ENCODE measurements at regions not wholly inside any gene's neighbourhood (a gene's known extent, or its start where the extent isn't known, plus 50 kb on each side); places are given as distances from the start of the nearest gene placed in this dataset.

DNA sequence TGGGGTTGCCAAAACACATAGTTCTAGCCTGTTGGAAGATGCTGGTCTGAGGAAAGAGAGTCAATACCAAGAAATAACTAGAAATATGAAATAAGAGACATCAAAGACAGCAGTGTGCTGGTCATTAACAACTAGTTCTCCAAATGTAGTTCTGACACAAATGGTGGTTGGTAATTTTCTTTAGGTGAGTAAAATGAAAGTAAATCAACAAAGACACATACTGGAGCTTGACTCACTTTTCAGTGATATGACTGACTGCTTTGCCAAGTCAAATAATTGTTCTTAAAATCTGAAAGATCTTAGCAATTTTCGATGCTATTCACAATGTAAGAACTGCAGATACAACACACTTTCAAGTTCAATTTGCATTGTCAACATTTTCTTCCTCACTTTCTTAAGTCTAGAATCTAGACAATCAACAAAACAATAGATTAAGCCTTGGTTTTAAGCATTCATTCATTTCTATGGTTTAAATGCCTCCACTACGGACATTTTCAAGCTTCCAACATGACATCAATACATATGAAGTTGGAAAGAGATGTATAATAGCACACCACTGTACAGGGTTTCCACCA is 166.8 kb upstream of the MAP3K1 start:
- 74% methylated on average over 2 of the region's 2 CpGs for WGBS

DNA sequence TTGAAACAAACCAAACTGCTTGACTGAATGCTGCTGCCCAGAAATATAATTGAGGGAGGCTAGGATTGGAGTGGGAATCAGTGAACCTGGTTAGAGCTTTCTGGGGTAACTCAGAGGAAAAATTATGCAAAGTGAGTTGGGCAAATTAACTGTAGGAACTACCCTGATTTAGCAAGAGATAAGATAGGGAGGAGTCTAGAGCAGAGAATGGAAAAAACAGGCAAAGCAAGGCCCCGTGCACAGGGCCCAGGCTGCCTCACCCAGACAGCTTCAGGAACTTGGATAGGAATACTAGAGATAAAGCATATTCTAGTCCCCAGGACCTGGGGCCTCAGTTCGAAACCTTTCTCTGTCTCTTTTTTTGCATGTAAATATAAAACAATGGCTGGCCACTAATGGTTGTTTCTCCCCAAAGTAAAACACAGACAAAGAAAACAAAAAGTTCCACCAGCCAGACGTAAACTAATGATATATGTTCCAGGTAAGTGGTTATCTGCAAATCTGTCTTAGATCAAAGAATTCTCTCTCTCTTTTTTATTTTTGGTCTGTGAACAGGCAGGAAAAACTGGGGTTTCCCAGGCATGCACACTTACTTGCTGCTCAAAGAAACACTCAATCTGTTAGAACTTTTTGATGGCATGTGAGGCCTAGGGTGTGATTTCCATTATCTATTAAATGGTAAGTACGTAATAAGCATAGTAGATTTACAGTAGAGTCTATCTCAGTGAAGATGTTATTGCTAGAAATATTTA is 168.1 kb upstream of the MAP3K1 start:
- no peak overlapping the region for H3K27ac ChIP-seq
- no peak for TF ChIP-seq POLR2A (IDR thresholded peaks at IDR 0.05)
- no peak for TF ChIP-seq POLR2AphosphoS5 (IDR thresholded peaks at IDR 0.05)
- TF ChIP-seq, protein P1, sequence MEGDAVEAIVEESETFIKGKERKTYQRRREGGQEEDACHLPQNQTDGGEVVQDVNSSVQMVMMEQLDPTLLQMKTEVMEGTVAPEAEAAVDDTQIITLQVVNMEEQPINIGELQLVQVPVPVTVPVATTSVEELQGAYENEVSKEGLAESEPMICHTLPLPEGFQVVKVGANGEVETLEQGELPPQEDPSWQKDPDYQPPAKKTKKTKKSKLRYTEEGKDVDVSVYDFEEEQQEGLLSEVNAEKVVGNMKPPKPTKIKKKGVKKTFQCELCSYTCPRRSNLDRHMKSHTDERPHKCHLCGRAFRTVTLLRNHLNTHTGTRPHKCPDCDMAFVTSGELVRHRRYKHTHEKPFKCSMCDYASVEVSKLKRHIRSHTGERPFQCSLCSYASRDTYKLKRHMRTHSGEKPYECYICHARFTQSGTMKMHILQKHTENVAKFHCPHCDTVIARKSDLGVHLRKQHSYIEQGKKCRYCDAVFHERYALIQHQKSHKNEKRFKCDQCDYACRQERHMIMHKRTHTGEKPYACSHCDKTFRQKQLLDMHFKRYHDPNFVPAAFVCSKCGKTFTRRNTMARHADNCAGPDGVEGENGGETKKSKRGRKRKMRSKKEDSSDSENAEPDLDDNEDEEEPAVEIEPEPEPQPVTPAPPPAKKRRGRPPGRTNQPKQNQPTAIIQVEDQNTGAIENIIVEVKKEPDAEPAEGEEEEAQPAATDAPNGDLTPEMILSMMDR (IDR thresholded peaks at IDR 0.05): no peak
- H3K4me3 ChIP-seq: no peak overlapping the region
- no peak for DNase-seq (ENCODE audit: low spot score)
- no peaks in the 10 kb centered on the region for H3K9me3 ChIP-seq
- WGBS: 82% methylated on average over 3 of the region's 4 CpGs
- intact Hi-C loops (cut with DNase I): no loop called here
- no peaks in the 10 kb centered on the region for H3K27me3 ChIP-seq (replicated peaks; ENCODE audit: insufficient read depth)
- no peaks in the 10 kb centered on the region for H3K4me1 ChIP-seq (replicated peaks)
- H3K36me3 ChIP-seq: no peaks in the 10 kb centered on the region

More for the DNA sequence above, 166.8 kb upstream of the MAP3K1 start:
- DNase-seq (ENCODE audit: low spot score): no peak
- intact Hi-C loops (cut with DNase I): no loop called here
- H3K36me3 ChIP-seq: no peaks in the 10 kb centered on the region
- H3K4me1 ChIP-seq (replicated peaks): no peaks in the 10 kb centered on the region
- H3K27me3 ChIP-seq (replicated peaks; ENCODE audit: insufficient read depth): no peaks in the 10 kb centered on the region
- TF ChIP-seq, protein P1 (IDR thresholded peaks at IDR 0.05): no peak
- TF ChIP-seq POLR2A (IDR thresholded peaks at IDR 0.05) (no peak), POLR2AphosphoS5 (IDR thresholded peaks at IDR 0.05) (no peak)
- no peaks in the 10 kb centered on the region for H3K9me3 ChIP-seq
- H3K4me3 ChIP-seq: no peak overlapping the region
- no peak overlapping the region for H3K27ac ChIP-seq

DNA sequence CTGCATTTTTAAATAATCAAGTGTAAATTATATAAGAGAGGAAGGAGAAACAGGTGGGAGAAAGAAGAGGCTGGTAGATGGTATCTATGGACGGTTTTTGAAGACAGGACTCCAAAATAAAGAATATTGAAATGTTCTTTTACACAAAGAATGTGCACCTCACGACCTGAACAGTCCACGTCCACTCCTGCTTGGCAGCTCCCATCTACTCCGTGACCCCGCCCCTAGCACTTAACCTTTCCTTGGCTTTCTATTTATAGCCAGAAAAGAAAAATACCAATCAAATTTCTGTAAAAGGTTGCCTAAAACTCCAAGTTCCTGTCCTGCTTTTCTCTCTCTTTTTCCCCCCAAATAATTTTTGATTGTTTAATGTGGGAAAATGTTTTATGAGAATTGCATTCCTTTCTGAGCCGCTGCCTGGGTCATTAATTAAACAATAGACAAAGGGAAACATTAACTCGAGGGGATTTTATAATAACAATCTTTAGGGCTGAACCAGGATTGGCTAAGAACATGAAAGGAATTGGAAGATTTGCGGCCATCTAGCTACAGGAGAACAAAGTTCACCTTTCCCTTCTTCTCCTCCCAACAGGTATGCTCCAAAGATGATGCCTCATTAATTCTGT is 173.6 kb upstream of the MAP3K1 start:
- Histone ChIP-seq H3K9me3 (no peaks in the 10 kb centered on the region), H3K27me3 (replicated peaks; ENCODE audit: insufficient read depth) (no peaks in the 10 kb centered on the region), H3K4me3 (no peak overlapping the region), H3K36me3 (no peaks in the 10 kb centered on the region), H3K4me1 (replicated peaks) (no peaks in the 10 kb centered on the region), H3K27ac (no peak overlapping the region)
- WGBS: 29% methylated on average over 8 of the region's 8 CpGs
- no peak for DNase-seq (ENCODE audit: low spot score)
- TF ChIP-seq POLR2A (IDR thresholded peaks at IDR 0.05) (no peak), POLR2AphosphoS5 (IDR thresholded peaks at IDR 0.05) (no peak)
- TF ChIP-seq, protein P1 (IDR thresholded peaks at IDR 0.05): no peak
- intact Hi-C loops (cut with DNase I): no loop called here

DNA sequence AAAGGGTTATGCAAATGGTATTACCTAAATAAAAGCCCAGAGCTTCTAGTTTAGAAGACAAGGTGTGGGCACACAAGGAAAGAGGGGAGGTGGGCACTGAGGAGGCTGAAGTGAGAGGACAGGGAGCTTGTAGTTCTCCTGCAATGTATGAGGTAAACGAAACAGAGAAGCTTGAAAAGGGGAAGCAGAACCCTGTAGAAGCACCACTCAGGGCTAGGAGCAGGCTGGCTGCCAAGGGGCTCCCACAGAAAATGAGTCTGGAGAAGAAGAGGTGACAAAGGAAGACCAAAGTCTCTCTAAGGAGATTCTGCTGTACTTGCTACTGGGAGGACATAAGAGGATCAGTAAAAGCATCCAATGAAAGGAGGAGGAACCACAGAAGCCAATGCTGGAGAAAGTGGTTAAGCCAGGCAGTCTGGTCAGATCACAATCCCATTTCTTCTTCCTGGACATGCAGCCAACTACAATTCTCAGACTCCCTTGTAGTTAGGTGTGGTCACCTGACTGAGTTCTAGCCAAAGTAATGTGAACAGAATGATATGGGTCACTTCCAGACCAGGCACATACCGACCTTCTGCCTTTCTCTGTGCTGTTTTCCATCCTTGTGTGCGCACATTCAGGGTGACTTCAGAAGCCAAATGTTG is 174.5 kb upstream of the MAP3K1 start:
- H3K27ac ChIP-seq: peak overlapping the region; percentile 10 to 63

More for the DNA sequence above, 174.5 kb upstream of the MAP3K1 start:
- no peaks in the 10 kb centered on the region for H3K27me3 ChIP-seq (replicated peaks; ENCODE audit: insufficient read depth)
- 45% methylated on average over 3 of the region's 3 CpGs for WGBS
- no peaks in the 10 kb centered on the region for H3K4me1 ChIP-seq (replicated peaks)
- H3K9me3 ChIP-seq: no peaks in the 10 kb centered on the region
- no peaks in the 10 kb centered on the region for H3K36me3 ChIP-seq
- DNase-seq (ENCODE audit: low spot score): peak; percentile 87
- no peak overlapping the region for H3K4me3 ChIP-seq
- TF ChIP-seq POLR2AphosphoS5 (IDR thresholded peaks at IDR 0.05): peak; percentile 94
- TF ChIP-seq, protein P1 (IDR thresholded peaks at IDR 0.05): no peak
- TF ChIP-seq POLR2A (IDR thresholded peaks at IDR 0.05): no peak
- intact Hi-C loops (cut with DNase I): no loop called here

Measured in prostate gland (tissue), 2 donors.